HCT116 (cell line): ENCODE measurements at regions not wholly inside any gene's neighbourhood (a gene's known extent, or its start where the extent isn't known, plus 50 kb on each side); places are given as distances from the start of the nearest gene placed in this dataset.

Experiments used
- ATAC-seq: fragments of 200-7000 bp; cut with Tn5 transposase; 2 replicates; pipeline ENCODE4 v1.9.1; 2020; ENCODE audit warnings: mild to moderate bottlenecking, moderate library complexity
- BruUV-seq: library from RNA; stranded (reverse); fragments of 400-500 nt; replicated peaks from 2 replicates; lab custom pipeline; 2021; lab: Mats Ljungman, UMichigan
- CTCF ChIA-PET: fragments of 300-600 bp; sonication (Branson Sonifier 250); formaldehyde crosslinking; loops from one replicate; lab custom pipeline; 2021; ENCODE audit warnings: antibody characterized with exemption; lab: Charles Lee
- POLR2A ChIA-PET: fragments of 300-600, 350-600 bp; sonication (Branson Sonifier 250); formaldehyde crosslinking; loops from one replicate; lab custom pipeline; 2021; ENCODE audit warnings: antibody characterized with exemption; lab: Charles Lee
- RAD21 ChIA-PET, 2 experiments: fragments of 300-600 bp; sonication (Branson Sonifier 250); formaldehyde crosslinking; loops; one replicate each; lab custom pipeline; 2023; ENCODE audit warnings: low total read pairs in 2 of 2; ENCODE audit not compliant: uncharacterized antibody in 2 of 2, unreplicated experiment in 2 of 2, low non-redundant PET in 1 of 2; lab: Charles Lee
- DNase-seq: peaks from one replicate; pipeline ENCODE4 v3.0.0-alpha.2; 2010; ENCODE audit warnings: low read depth, low spot score
- H2AFZ ChIP-seq: fragments of 200-600 bp; shearing (Covaris generic), sonication (generic); 2 replicates; pipeline ENCODE4 v1.6.1; 2017; ENCODE audit warnings: low read depth, mixed run types, mixed read lengths, antibody characterized with exemption, low read length; ENCODE audit not compliant: poor library complexity, severe bottlenecking
- H3K27ac ChIP-seq: 2 replicates; pipeline ENCODE4 v1.5.1; 2012; ENCODE audit warnings: low read depth, low read length
- H3K27me3 ChIP-seq: fragments of 200-600 bp; sonication (generic); 2 replicates; pipeline ENCODE4 v1.6.1; 2016; ENCODE audit warnings: mixed run types, low read length, mixed read lengths; ENCODE audit not compliant: insufficient read depth
- H3K36me3 ChIP-seq, 2 experiments: fragments of 200-500 bp in 1 of 2; fragments of 200-600 bp in 1 of 2; sonication (Bioruptor generic) in 1 of 2; sonication (generic) in 1 of 2; 2 replicates each; pipeline versions ENCODE4 v1.5.1 to v1.6.1; 2014 to 2016; ENCODE audit warnings: low read length in 2 of 2, inconsistent platforms in 1 of 2, mixed read lengths in 1 of 2, mixed run types in 1 of 2; ENCODE audit not compliant: insufficient read depth in 2 of 2, control insufficient read depth in 1 of 2
- H3K4me1 ChIP-seq, 2 experiments: fragments of 200-600 bp in 1 of 2; sonication (generic) in 1 of 2; 2 replicates each; pipeline versions ENCODE4 v1.5.1 to v1.6.1; 2012 to 2017; ENCODE audit warnings: low read length in 2 of 2, inconsistent platforms in 1 of 2, mild to moderate bottlenecking in 1 of 2, mixed read lengths in 1 of 2, mixed run types in 1 of 2, moderate library complexity in 1 of 2; ENCODE audit not compliant: insufficient read depth in 2 of 2, control insufficient read depth in 1 of 2
- H3K4me2 ChIP-seq: fragments of 200-600 bp; sonication (generic); 2 replicates; pipeline ENCODE4 v1.6.1; 2017; ENCODE audit warnings: mixed run types, low read length, mixed read lengths
- H3K4me3 ChIP-seq, 2 experiments: fragments of 200-600 bp in 1 of 2; sonication (generic) in 1 of 2; replicated peaks in 1 of 2; 2 replicates each; pipeline ENCODE4 v1.5.1; 2011 to 2016; ENCODE audit warnings: low read length in 2 of 2, control low read depth in 1 of 2, low read depth in 1 of 2, mild to moderate bottlenecking in 1 of 2, mixed read lengths in 1 of 2, mixed run types in 1 of 2
- H3K79me2 ChIP-seq: fragments of 200-600 bp; sonication (generic); 2 replicates; pipeline ENCODE4 v1.6.1; 2017; ENCODE audit warnings: mild to moderate bottlenecking, mixed run types, low read length, moderate library complexity, mixed read lengths; ENCODE audit not compliant: insufficient read depth
- H3K9ac ChIP-seq: fragments of 200-600 bp; sonication (generic); 2 replicates; pipeline ENCODE4 v1.6.1; 2016; ENCODE audit warnings: low read length, mixed read lengths
- H3K9me2 ChIP-seq: fragments of 200-600 bp; sonication (generic), shearing (Covaris generic); 2 replicates; pipeline ENCODE4 v1.6.1; 2017; ENCODE audit warnings: mixed run types, mild to moderate bottlenecking, moderate library complexity; ENCODE audit not compliant: insufficient read depth
- H3K9me3 ChIP-seq, 2 experiments: fragments of 200-500 bp in 1 of 2; fragments of 200-600 bp in 1 of 2; sonication (Bioruptor generic) in 1 of 2; sonication (generic) in 1 of 2; 2 replicates each; pipeline ENCODE4 v1.6.1; 2014 to 2017; ENCODE audit warnings: low read length in 2 of 2, mixed read lengths in 2 of 2, inconsistent platforms in 1 of 2, low read depth in 1 of 2, mild to moderate bottlenecking in 1 of 2, mixed run types in 1 of 2, moderate library complexity in 1 of 2; ENCODE audit not compliant: control insufficient read depth in 1 of 2, insufficient read depth in 1 of 2
- H4K20me1 ChIP-seq: fragments of 200-600 bp; sonication (generic), shearing (Covaris generic); 2 replicates; pipeline ENCODE4 v1.6.1; 2017; ENCODE audit warnings: mixed run types, mild to moderate bottlenecking, moderate library complexity; ENCODE audit not compliant: insufficient read depth
- ATF3 ChIP-seq: IDR thresholded peaks from 2 replicates; pipeline ENCODE4 v1.6.1; 2012
- CBX3 ChIP-seq: IDR thresholded peaks from 2 replicates; pipeline ENCODE4 v1.6.1; 2012; ENCODE audit warnings: low read depth
- CEBPB ChIP-seq: IDR thresholded peaks from 2 replicates; pipeline ENCODE4 v1.6.1; 2012; ENCODE audit warnings: low read depth
- ELF1 ChIP-seq: IDR thresholded peaks from 2 replicates; pipeline ENCODE4 v1.6.1; 2012; ENCODE audit warnings: low read depth, borderline replicate concordance
- EZH2 ChIP-seq: fragments of 200-600 bp; sonication (generic); IDR thresholded peaks from 2 replicates; pipeline ENCODE4 v1.6.1; 2017; ENCODE audit warnings: antibody characterized with exemption, mixed run types
- EZH2phosphoT487 ChIP-seq: fragments of 200-600 bp; IDR thresholded peaks from 2 replicates; pipeline ENCODE4 v1.6.1; 2018; ENCODE audit warnings: antibody characterized with exemption, borderline replicate concordance
- FOSL1 ChIP-seq: IDR thresholded peaks from 2 replicates; pipeline ENCODE4 v1.6.1; 2012; ENCODE audit warnings: low read depth
- JUND ChIP-seq: IDR thresholded peaks from 2 replicates; pipeline ENCODE4 v1.6.1; 2012
- MAX ChIP-seq: IDR thresholded peaks from 2 replicates; pipeline ENCODE4 v1.6.1; 2012
- POLR2A ChIP-seq: IDR thresholded peaks from 2 replicates; pipeline ENCODE4 v1.7.0; 2011; ENCODE audit warnings: borderline replicate concordance; ENCODE audit not compliant: insufficient read depth, insufficient read length; ENCODE audit errors: extremely low read depth
- POLR2AphosphoS5 ChIP-seq: IDR thresholded peaks from 2 replicates; pipeline ENCODE4 v1.6.1; 2011; ENCODE audit warnings: mild to moderate bottlenecking, low read depth, low read length, moderate library complexity
- SIN3A ChIP-seq: IDR thresholded peaks from 2 replicates; pipeline ENCODE4 v1.6.1; 2012; ENCODE audit warnings: low read depth
- SP1 ChIP-seq: IDR thresholded peaks from 2 replicates; pipeline ENCODE4 v1.6.1; 2012; ENCODE audit warnings: low read depth
- SRF ChIP-seq: IDR thresholded peaks from 2 replicates; pipeline ENCODE4 v1.6.1; 2012; ENCODE audit warnings: low read depth
- TCF7L2 ChIP-seq: IDR thresholded peaks from 2 replicates; pipeline ENCODE4 v1.7.0; 2011; ENCODE audit warnings: borderline replicate concordance, inconsistent platforms; ENCODE audit not compliant: insufficient read depth, insufficient read length; ENCODE audit errors: extremely low read depth
- YY1 ChIP-seq: IDR thresholded peaks from 2 replicates; pipeline ENCODE4 v1.6.1; 2011; ENCODE audit warnings: low read length, low read depth, moderate library complexity, mild to moderate bottlenecking; ENCODE audit not compliant: insufficient replicate concordance; ENCODE audit errors: extremely low read depth
- ZBTB33 ChIP-seq: IDR thresholded peaks from 2 replicates; pipeline ENCODE4 v1.6.1; 2011; ENCODE audit warnings: mild to moderate bottlenecking, low read length, moderate library complexity; ENCODE audit not compliant: insufficient replicate concordance; ENCODE audit errors: extremely low read depth
- ZNF274 ChIP-seq: fragments of 200-500 bp; sonication (Bioruptor generic); IDR thresholded peaks from 2 replicates; pipeline ENCODE4 v1.6.1; 2014; ENCODE audit warnings: mild to moderate bottlenecking, low read depth, low read length, inconsistent platforms
- intact Hi-C: fragments of 100-400 bp; cut with micrococcal nuclease; formaldehyde crosslinking; loops from 2 replicates; pipeline ENCODE4 v1.10.0; 2022

GRCh38 chr12:30811966-30812365, 57.2 kb upstream of the CAPRIN2 start:
- BruUV-seq: no TSS peak
- H3K9me2 ChIP-seq: no peaks in the 10 kb centered on the region
- H3K36me3 ChIP-seq: no peaks in the 10 kb centered on the region
- no peak overlapping the region for H3K4me3 ChIP-seq
- H3K9ac ChIP-seq: no peak overlapping the region
- no peak for DNase-seq
- no peak overlapping the region for H3K27ac ChIP-seq
- ATAC-seq: no peak
- no peaks in the 10 kb centered on the region for H3K79me2 ChIP-seq
- ChIA-PET RAD21 (no interaction called here), CTCF (no interaction called here), POLR2A (no interaction called here)
- no peak overlapping the region for H2AFZ ChIP-seq
- H3K27me3 ChIP-seq: no peaks in the 10 kb centered on the region
- no peaks in the 10 kb centered on the region for H3K9me3 ChIP-seq
- H3K4me1 ChIP-seq: peaks cover 0 to 4% of the 10 kb centered on the region in 2 experiments; a peak in 1 of 4 replicates
- intact Hi-C loops: no loop called here
- no peak for TF ChIP-seq CEBPB
- no peak for TF ChIP-seq POLR2AphosphoS5
- no peak for TF ChIP-seq SRF
- TF ChIP-seq ATF3: no peak
- TF ChIP-seq FOSL1: no peak
- no peak for TF ChIP-seq ZNF274
- no peak for TF ChIP-seq MAX
- no peak for TF ChIP-seq SIN3A
- no peak for TF ChIP-seq JUND
- TF ChIP-seq CBX3: no peak
- no peak for TF ChIP-seq TCF7L2
- no peak for TF ChIP-seq EZH2phosphoT487
- no peak for TF ChIP-seq EZH2
- TF ChIP-seq YY1: no peak
- TF ChIP-seq POLR2A: no peak
- TF ChIP-seq ELF1: no peak
- TF ChIP-seq SP1: no peak
- no peak for TF ChIP-seq ZBTB33
- TF ChIP-seq, all 23 proteins: peak for 0
- H3K4me2 ChIP-seq: no peak overlapping the region
- no peaks in the 10 kb centered on the region for H4K20me1 ChIP-seq
